Frontal cortex (tissue), 3 donors: ENCODE measurements at regions not wholly inside any gene's neighbourhood (a gene's known extent, or its start where the extent isn't known, plus 50 kb on each side); places are given as distances from the start of the nearest gene placed in this dataset.

Experiments
- DNase-seq, 2 donors: peaks; one replicate each; pipeline ENCODE4 v3.0.0; 2012; ENCODE audit warnings: low spot score in 2 of 2
- FAIRE-seq: peaks from 2 replicates; lab custom pipeline; 2012; peaks lifted over from hg19 to GRCh38; lab: Jason Lieb, UNC
- donor health status: control.
- donor health status: control.
- donor health status: control.

- DNase-seq: no peak
Observed at GRCh38 chr5:100479079-100479688, 56.0 kb upstream of the FAM174A start.

GRCh38 chr5:100472091-100472490, 63.1 kb upstream of the FAM174A start:
- FAIRE-seq (no peak), DNase-seq (no peak)

More at GRCh38 chr5:100479079-100479688, 56.0 kb upstream of the FAM174A start:
- no peak for FAIRE-seq

GRCh38 chr5:100469767-100470166, 65.4 kb upstream of the FAM174A start:
- FAIRE-seq: no peak
- DNase-seq: no peak

DNA sequence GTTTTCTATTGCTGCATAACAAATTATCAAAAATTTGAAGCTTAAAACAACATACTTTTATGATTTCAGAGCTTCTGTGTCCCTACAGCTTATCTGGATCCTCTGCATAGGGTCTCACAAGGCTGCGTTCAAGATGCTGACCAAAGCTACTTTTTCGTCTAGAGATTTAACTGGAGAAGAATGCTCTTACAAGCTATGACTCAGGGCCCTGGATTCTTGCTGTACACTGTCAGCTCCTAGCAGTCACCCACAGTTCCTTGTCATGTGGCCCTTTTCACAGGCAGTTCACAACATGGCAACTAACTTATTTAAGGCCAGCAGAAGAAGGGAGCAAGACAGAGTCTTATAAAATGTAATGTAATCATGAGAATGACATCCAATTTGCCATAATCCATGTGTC, 70.8 kb upstream of the FAM174A start:
- DNase-seq (no peak), FAIRE-seq (no peak)

GRCh38 chr5:100456615-100457014, 78.6 kb upstream of the FAM174A start:
- FAIRE-seq: no peak

GRCh38 chr5:100452126-100452525, 83.0 kb upstream of the FAM174A start:
- no peak for DNase-seq
- no peak for FAIRE-seq

More at GRCh38 chr5:100456615-100457014, 78.6 kb upstream of the FAM174A start:
- DNase-seq: no peak

- FAIRE-seq: no peak
- no peak for DNase-seq
Observed at GRCh38 chr5:100448111-100448528, 87.1 kb upstream of the FAM174A start.

DNA sequence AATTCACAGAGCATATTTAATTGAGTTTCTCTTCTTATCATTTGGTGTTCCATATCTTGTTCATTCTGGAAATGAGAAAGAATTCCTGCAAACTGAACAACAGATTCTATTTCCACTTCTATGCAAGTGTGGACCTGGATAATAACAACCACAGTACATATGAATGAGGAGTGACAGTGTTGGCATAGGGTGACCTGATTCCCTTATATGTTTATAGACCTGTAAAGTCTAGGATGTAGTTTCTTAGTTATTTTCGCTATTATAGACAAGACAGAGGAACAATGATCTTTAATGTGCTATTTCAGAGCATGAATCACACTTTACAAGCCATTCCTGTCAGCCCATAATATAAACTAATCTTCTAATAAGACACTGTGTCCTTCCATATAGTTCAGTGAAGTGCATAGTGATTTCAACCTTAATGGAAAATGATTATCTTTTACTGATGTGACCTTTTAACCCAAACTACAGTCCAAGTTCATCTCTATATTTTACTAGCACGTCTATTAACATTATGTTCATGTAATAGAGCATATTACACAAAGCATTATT, 88.2 kb upstream of the FAM174A start:
- DNase-seq (no peak), FAIRE-seq (no peak)

DNA sequence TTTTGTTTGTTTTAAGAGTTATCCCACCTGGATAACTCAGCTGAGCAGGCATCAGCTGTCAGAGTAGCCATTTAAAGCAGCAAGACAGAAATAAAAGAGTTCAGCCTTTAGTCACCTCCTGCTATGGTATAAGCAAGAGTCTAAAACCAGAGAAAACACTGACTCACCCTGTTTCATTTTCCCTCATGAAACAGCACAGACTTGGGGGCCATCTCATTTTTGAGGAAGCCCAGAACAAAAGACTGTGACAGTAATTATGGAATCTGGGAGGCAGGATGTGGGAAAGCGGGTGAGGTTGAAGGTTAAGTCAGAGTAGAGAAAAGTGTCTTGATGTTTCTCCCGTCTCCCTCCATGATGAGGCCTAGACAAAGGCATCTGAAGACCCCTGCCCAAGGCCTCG, 90.2 kb upstream of the FAM174A start:
- DNase-seq (no peak), FAIRE-seq (no peak)

- DNase-seq: no peak
- no peak for FAIRE-seq
Observed at GRCh38 chr5:100434815-100435214, 100.4 kb upstream of the FAM174A start.

DNA sequence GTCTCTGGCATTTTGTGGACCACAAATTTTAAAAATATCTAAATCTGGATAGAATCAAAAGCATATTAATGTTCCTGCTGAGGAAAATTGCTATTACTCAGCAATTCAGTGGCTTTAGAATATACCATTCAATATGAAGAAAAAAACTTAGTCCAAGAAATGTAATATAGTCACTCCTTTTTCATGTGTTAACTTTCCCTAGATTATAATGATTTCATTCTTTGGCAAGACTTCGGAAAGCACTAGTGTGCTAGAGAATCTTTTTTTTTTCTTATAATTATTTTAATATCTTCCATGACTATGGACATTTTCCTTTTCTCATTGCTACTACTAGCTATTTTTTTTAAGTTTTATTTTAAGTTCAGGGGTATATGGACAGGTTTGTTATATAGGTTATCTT, 102.4 kb upstream of the FAM174A start:
- FAIRE-seq (no peak), DNase-seq (no peak)

- peak in 1 of 2 donors; percentile 5 for DNase-seq
- FAIRE-seq: no peak
Observed at GRCh38 chr5:100430268-100431195, 104.6 kb upstream of the FAM174A start.

DNA sequence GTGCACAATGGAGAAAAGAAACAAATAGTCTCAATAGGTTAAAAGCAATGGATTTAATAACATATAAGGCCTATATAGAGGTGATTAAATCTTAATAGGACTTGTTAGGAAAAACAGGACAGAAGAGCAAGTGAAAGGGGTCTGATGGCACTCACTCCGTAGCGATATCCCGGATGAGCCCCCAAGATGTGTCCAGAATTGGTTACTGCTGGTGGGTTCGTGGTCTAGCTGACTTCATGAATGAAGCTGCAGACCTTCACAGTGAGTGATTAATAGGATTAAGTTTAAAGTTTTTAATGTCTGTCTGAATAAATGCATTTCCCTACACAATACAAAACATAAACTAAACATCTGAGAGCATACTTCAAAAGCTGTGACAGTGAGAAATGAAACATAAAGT, 110.4 kb upstream of the FAM174A start:
- DNase-seq (no peak), FAIRE-seq (no peak)

- no peak for FAIRE-seq
- no peak for DNase-seq
Observed at GRCh38 chr5:100424017-100424416, 111.2 kb upstream of the FAM174A start.

DNA sequence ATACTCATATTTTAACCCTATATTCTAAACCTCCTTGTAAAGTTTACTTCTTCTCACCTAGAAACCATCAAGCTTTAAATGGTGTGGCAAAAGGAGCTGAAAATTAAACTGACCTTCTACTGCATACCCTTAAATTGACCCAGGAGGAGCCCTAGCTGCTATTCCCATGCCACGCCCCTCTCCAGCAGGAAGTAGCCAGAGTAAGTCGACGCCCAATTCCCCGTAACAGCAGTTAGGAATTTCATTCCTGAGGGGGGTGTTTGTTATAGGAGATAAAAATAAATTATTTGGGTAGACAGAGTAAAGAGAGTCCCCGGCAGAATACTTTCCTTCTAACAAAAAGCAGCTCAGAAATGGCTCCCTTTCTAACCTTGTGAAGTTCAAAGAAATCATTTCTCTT, 111.8 kb upstream of the FAM174A start:
- no peak for DNase-seq
- no peak for FAIRE-seq

DNA sequence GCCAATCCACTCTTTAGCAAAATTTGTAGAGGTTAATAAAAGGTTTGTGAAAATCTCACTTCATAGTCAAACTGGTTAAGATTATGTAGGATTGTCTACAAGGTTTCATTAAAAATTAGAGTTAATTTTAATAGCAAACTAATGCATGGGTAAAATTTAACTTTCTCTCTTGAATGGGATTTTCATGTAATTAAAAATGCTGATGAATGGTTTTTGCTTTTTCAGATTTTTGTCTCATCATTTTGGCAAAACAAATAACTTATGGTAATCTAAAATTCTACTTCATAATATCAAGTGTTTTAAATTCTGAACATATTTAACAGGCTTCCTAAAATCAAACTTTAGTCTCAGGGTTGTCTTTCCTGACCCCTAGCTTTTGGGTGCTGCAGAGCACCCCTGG, 113.8 kb upstream of the FAM174A start:
- DNase-seq (no peak), FAIRE-seq (no peak)

GRCh38 chr5:100418231-100418630, 116.9 kb upstream of the FAM174A start:
- FAIRE-seq (no peak), DNase-seq (no peak)

GRCh38 chr5:100409660-100410151, 125.5 kb upstream of the FAM174A start:
- DNase-seq (no peak), FAIRE-seq (no peak)

GRCh38 chr5:100407053-100407452, 128.1 kb upstream of the FAM174A start:
- DNase-seq (no peak), FAIRE-seq (no peak)

- DNase-seq: no peak
- FAIRE-seq: no peak
Observed at GRCh38 chr5:100406640-100407039, 128.5 kb upstream of the FAM174A start.

GRCh38 chr5:100402071-100402470, 133.1 kb upstream of the FAM174A start:
- DNase-seq (no peak), FAIRE-seq (no peak)
